Upper lobe of left lung (tissue), 4 donors: ENCODE measurements at regions not wholly inside any gene's neighbourhood (a gene's known extent, or its start where the extent isn't known, plus 50 kb on each side); places are given as distances from the start of the nearest gene placed in this dataset.

Experiments used
- POLR2A ChIP-seq, 4 donors: fragments of 450-650 bp; IDR thresholded peaks; one replicate each; pipeline ENCODE4 v1.5.1; 2016 to 2017; ENCODE audit warnings: antibody characterized with exemption in 4 of 4, mild to moderate bottlenecking in 2 of 4
- TF ChIP-seq, protein P1 (sequence below), 6 experiments: fragments of 450-650 bp in 4 of 6; fragments of 200-600 bp in 2 of 6; sonication (generic) in 2 of 6; IDR thresholded peaks; one replicate each; pipeline ENCODE4 v1.5.1; 2016 to 2019; ENCODE audit warnings: antibody characterized with exemption in 6 of 6

DNA sequence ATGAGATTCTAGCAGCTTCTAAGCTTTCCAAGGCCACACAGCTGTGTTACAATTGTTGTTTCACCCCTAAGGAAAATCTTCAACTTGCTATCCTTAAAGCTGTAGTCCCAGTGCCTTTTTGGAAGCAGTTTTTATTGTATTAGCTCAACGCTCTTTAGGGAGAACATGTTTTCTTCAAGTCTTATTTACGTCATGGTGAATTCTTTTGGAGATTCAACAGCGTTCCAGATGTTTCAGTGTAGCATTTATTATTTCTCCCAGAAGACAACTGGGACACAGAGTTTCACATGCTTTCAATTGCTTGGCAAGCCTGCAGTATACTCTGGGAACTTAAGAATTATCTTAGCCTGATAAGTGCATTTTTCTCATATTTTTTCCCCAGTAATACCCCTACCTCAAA, 888.3 kb downstream of the PLOD2 start:
- TF ChIP-seq, protein P1, sequence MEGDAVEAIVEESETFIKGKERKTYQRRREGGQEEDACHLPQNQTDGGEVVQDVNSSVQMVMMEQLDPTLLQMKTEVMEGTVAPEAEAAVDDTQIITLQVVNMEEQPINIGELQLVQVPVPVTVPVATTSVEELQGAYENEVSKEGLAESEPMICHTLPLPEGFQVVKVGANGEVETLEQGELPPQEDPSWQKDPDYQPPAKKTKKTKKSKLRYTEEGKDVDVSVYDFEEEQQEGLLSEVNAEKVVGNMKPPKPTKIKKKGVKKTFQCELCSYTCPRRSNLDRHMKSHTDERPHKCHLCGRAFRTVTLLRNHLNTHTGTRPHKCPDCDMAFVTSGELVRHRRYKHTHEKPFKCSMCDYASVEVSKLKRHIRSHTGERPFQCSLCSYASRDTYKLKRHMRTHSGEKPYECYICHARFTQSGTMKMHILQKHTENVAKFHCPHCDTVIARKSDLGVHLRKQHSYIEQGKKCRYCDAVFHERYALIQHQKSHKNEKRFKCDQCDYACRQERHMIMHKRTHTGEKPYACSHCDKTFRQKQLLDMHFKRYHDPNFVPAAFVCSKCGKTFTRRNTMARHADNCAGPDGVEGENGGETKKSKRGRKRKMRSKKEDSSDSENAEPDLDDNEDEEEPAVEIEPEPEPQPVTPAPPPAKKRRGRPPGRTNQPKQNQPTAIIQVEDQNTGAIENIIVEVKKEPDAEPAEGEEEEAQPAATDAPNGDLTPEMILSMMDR (IDR thresholded peaks at IDR 0.05): no peak
- no peak for TF ChIP-seq POLR2A (IDR thresholded peaks at IDR 0.05)
